ENCODE measurements at regions not wholly inside any gene's neighbourhood (a gene's known extent, or its start where the extent isn't known, plus 50 kb on each side); places are given as distances from the start of the nearest gene placed in this dataset.

DNA sequence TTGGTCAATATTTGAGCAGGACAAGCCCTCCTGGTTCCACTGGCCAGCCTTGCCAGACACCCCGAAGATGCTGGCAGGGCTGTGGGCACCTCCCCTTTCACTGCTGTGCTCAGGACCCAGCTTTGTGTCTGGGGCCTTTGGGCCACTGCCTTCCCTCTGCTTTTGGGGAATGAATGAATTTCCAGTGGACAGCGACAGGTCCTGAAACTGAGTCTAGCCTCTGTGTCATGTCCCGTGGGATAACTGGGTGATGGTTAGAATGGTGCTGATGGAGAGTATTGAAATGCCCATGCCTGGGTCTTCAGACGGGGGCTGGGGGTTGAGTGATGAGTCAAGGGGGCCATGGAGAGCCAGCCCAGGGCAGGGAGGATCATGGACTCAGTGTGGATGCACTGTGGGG lies 135.8 kb downstream of the FOXL1 start:
- Mint-ChIP-seq H3K27me3 (ENCODE audit: low read depth) (peaks cover 16% of the 10 kb centered on the region), H3K4me1 (ENCODE audit: low read depth) (no peaks in the 10 kb centered on the region), H3K36me3 (ENCODE audit: insufficient read depth in 2 of 2) (no peaks in the 10 kb centered on the region), H3K4me3 (no peak overlapping the region), H3K27ac (no peak overlapping the region), H3K9me3 (no peaks in the 10 kb centered on the region)
- DNase-seq (no peak), ATAC-seq (replicated peaks in 1 of 2) (no peak)

DNA sequence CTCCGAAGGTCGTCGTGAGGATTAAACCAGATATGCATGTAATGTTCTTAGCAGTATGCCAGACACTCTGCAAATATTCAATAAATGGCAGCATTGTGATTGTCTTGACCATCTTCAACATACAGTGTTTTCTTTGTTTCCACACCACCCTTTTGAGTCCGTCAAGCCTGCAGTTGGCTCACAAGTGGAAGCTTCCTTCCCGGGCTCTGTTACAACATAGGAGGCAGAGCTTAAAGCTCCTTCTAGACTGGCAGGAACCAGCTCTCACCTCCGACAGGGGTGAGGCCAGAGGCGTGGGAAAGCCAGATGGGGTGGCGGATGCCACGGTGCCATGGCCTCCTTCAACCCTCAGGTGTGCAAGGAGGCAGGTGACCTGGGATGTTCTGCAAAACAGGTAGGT lies 138.3 kb downstream of the FOXL1 start:
- Mint-ChIP-seq H3K4me3 (no peak overlapping the region), H3K9me3 (no peaks in the 10 kb centered on the region), H3K27me3 (ENCODE audit: low read depth) (peaks cover 22% of the 10 kb centered on the region), H3K36me3 (ENCODE audit: insufficient read depth in 2 of 2) (no peaks in the 10 kb centered on the region), H3K4me1 (ENCODE audit: low read depth) (no peaks in the 10 kb centered on the region), H3K27ac (no peak overlapping the region)
- DNase-seq (no peak), ATAC-seq (replicated peaks in 1 of 2) (no peak)

DNA sequence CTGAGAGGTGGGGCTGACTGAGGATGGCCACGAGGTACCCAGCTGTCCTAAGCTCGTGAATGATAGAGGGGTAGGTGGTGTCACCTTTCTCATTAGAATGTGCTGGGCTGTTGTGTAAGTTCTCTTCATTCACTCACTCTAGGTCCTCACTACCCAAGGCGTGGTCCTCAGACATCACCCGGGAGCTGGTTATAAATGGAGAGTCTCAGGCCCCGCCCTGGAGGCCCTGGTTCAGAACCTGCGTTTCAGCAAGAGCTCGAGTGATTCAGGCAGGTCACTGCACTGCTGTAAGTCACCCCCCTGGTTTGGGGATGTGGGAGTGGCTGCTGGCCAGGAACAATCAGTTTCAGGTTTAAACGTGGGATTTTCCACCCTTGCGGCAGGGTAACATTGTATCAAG lies 139.8 kb downstream of the FOXL1 start:
- Mint-ChIP-seq H3K4me3 (no peak overlapping the region), H3K36me3 (ENCODE audit: insufficient read depth in 2 of 2) (no peaks in the 10 kb centered on the region), H3K27me3 (ENCODE audit: low read depth) (peaks cover 22% of the 10 kb centered on the region), H3K27ac (no peak overlapping the region), H3K9me3 (no peaks in the 10 kb centered on the region), H3K4me1 (ENCODE audit: low read depth) (no peaks in the 10 kb centered on the region)
- ATAC-seq (replicated peaks in 1 of 2): peak in 1 of 2 donors; percentile 52
- no peak for DNase-seq

DNA sequence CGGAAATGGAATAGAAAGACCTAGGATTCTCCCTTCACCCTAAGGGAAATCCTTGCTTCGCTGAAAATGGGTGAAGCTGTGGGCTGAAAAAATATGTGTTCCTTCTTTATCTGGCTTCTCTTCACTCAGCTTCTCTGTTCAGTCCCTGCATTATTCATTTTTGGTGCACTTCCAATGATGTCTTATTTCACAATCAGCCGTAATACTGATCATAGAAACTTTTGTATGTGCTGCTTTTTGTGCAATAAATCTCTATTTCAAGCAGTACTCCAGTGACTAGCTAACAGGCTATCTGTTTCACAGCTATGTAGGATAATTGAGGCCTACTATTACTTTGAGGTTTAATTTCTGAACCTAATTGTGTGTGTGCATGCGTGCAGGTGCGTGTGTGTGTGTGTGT lies 144.6 kb downstream of the FOXL1 start:
- Mint-ChIP-seq H3K4me1 (ENCODE audit: low read depth) (no peaks in the 10 kb centered on the region), H3K27me3 (ENCODE audit: low read depth) (peaks cover 12% of the 10 kb centered on the region), H3K9me3 (no peaks in the 10 kb centered on the region), H3K4me3 (no peak overlapping the region), H3K36me3 (ENCODE audit: insufficient read depth in 2 of 2) (no peaks in the 10 kb centered on the region), H3K27ac (no peak overlapping the region)
- ATAC-seq (replicated peaks in 1 of 2) (no peak), DNase-seq (no peak)

GRCh38 chr16:86723689-86724088 lies 145.3 kb downstream of the FOXL1 start:
- H3K27ac Mint-ChIP-seq: no peak overlapping the region
- DNase-seq: no peak
- H3K27me3 Mint-ChIP-seq (ENCODE audit: low read depth): peaks cover 15% of the 10 kb centered on the region
- H3K9me3 Mint-ChIP-seq: no peaks in the 10 kb centered on the region
- ATAC-seq (replicated peaks in 1 of 2): no peak
- H3K4me1 Mint-ChIP-seq (ENCODE audit: low read depth): no peaks in the 10 kb centered on the region
- no peaks in the 10 kb centered on the region for H3K36me3 Mint-ChIP-seq (ENCODE audit: insufficient read depth in 2 of 2)
- H3K4me3 Mint-ChIP-seq: no peak overlapping the region

DNA sequence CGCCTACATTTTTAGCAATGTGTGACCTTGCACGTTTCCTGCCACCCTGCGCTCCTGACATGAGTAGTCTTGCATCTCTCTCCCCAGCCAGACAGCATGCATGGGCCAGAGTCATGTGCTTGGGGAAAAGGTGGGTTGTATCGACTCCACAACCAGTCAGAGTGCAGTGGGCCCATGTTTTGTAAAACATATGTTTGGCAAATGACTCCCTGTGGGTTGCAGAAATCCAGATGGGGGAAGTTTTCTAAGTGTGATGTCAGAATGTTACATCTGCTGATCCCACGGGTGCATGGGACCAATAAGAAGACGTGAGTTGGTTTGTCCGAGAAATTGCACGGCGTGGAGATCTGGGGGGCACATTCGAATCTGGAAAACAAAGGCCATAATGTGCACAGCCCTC lies 147.1 kb downstream of the FOXL1 start:
- H3K4me1 Mint-ChIP-seq (ENCODE audit: low read depth): no peaks in the 10 kb centered on the region
- no peak overlapping the region for H3K27ac Mint-ChIP-seq
- no peak for ATAC-seq (replicated peaks in 1 of 2)
- no peaks in the 10 kb centered on the region for H3K9me3 Mint-ChIP-seq
- no peaks in the 10 kb centered on the region for H3K36me3 Mint-ChIP-seq (ENCODE audit: insufficient read depth in 2 of 2)
- DNase-seq: no peak
- H3K27me3 Mint-ChIP-seq (ENCODE audit: low read depth): peaks cover 17% of the 10 kb centered on the region
- H3K4me3 Mint-ChIP-seq: no peak overlapping the region

DNA sequence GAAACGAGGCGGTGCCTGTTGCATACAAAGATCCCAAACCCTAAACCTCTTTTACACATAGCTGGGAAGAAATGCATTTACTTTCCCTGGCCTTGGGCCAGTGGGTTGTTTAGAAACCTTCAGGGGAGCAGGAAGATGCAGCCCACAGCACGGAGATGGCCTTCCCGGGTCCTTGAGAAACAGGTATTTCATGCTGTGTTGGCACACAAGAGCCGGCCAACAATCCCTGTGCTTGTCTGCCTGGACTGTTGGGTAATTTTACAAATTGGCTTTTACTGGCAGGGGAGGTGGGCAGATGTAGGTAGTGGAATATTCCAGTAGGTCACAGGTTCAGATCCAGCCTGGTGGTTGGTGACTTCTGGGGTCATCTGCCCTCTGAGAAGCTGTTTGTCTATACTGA lies 148.0 kb downstream of the FOXL1 start:
- Mint-ChIP-seq H3K4me1 (ENCODE audit: low read depth) (no peaks in the 10 kb centered on the region), H3K36me3 (ENCODE audit: insufficient read depth in 2 of 2) (no peaks in the 10 kb centered on the region), H3K27me3 (ENCODE audit: low read depth) (peaks cover 18% of the 10 kb centered on the region), H3K9me3 (no peaks in the 10 kb centered on the region), H3K27ac (no peak overlapping the region), H3K4me3 (no peak overlapping the region)
- ATAC-seq (replicated peaks in 1 of 2) (no peak), DNase-seq (no peak)

- no peaks in the 10 kb centered on the region for H3K4me1 Mint-ChIP-seq (ENCODE audit: low read depth)
- H3K4me3 Mint-ChIP-seq: no peak overlapping the region
- no peak overlapping the region for H3K27ac Mint-ChIP-seq
- peaks cover 22% of the 10 kb centered on the region for H3K27me3 Mint-ChIP-seq (ENCODE audit: low read depth)
- ATAC-seq (replicated peaks in 1 of 2) (no peak), DNase-seq (no peak)
- no peaks in the 10 kb centered on the region for H3K9me3 Mint-ChIP-seq
- no peaks in the 10 kb centered on the region for H3K36me3 Mint-ChIP-seq (ENCODE audit: insufficient read depth in 2 of 2)
These were observed 148.8 kb downstream of the FOXL1 start for GRCh38 chr16:86727131-86727530.

- Mint-ChIP-seq H3K27me3 (ENCODE audit: low read depth) (peaks cover 27% of the 10 kb centered on the region), H3K36me3 (ENCODE audit: insufficient read depth in 2 of 2) (no peaks in the 10 kb centered on the region), H3K4me3 (no peak overlapping the region), H3K4me1 (ENCODE audit: low read depth) (no peaks in the 10 kb centered on the region), H3K9me3 (no peaks in the 10 kb centered on the region), H3K27ac (no peak overlapping the region)
- ATAC-seq (replicated peaks in 1 of 2): no peak
- DNase-seq: no peak
These were observed 149.3 kb downstream of the FOXL1 start for GRCh38 chr16:86727632-86728031.

DNA sequence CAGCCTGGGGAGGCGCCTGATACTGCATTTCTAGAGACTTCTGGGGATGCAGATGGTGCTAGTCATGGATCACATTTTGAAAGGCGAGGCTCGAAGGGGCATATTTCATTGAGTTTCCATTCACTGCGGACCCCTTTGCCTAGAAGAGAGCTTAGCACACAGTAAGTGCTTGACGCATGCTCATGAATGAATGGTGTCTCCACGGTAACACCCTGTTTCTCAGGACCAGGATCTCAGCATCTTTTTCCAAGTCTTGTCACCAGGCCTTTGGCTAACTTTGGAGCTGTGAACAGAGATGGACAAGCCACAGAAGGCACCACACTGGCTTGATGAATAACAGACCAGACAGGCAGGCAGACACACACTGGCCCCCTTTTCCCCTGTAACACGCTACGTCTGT lies 151.3 kb downstream of the FOXL1 start:
- Mint-ChIP-seq H3K9me3 (no peaks in the 10 kb centered on the region), H3K36me3 (ENCODE audit: insufficient read depth in 2 of 2) (no peaks in the 10 kb centered on the region), H3K4me3 (no peak overlapping the region), H3K4me1 (ENCODE audit: low read depth) (no peaks in the 10 kb centered on the region), H3K27ac (no peak overlapping the region), H3K27me3 (ENCODE audit: low read depth) (peaks cover 42% of the 10 kb centered on the region)
- ATAC-seq (replicated peaks in 1 of 2) (no peak), DNase-seq (no peak)

- no peak overlapping the region for H3K4me3 Mint-ChIP-seq
- ATAC-seq (replicated peaks in 1 of 2) (no peak), DNase-seq (no peak)
- no peaks in the 10 kb centered on the region for H3K36me3 Mint-ChIP-seq (ENCODE audit: insufficient read depth in 2 of 2)
- no peaks in the 10 kb centered on the region for H3K4me1 Mint-ChIP-seq (ENCODE audit: low read depth)
- H3K27ac Mint-ChIP-seq: no peak overlapping the region
- peaks cover 44% of the 10 kb centered on the region for H3K27me3 Mint-ChIP-seq (ENCODE audit: low read depth)
- no peaks in the 10 kb centered on the region for H3K9me3 Mint-ChIP-seq
These were observed 151.7 kb downstream of the FOXL1 start for GRCh38 chr16:86730086-86730485.

- H3K4me1 Mint-ChIP-seq (ENCODE audit: low read depth): no peaks in the 10 kb centered on the region
- ATAC-seq (replicated peaks in 1 of 2): no peak
- no peak for DNase-seq
- H3K36me3 Mint-ChIP-seq (ENCODE audit: insufficient read depth in 2 of 2): no peaks in the 10 kb centered on the region
- H3K9me3 Mint-ChIP-seq: no peaks in the 10 kb centered on the region
- H3K27ac Mint-ChIP-seq: no peak overlapping the region
- no peak overlapping the region for H3K4me3 Mint-ChIP-seq
- peaks cover 44% of the 10 kb centered on the region for H3K27me3 Mint-ChIP-seq (ENCODE audit: low read depth)
These were observed 152.2 kb downstream of the FOXL1 start for GRCh38 chr16:86730597-86730996.

GRCh38 chr16:86732621-86733295 lies 154.4 kb downstream of the FOXL1 start:
- Mint-ChIP-seq H3K27ac (no peak overlapping the region), H3K4me1 (ENCODE audit: low read depth) (no peaks in the 10 kb centered on the region), H3K27me3 (ENCODE audit: low read depth) (peaks cover 40% of the 10 kb centered on the region), H3K9me3 (no peaks in the 10 kb centered on the region), H3K36me3 (ENCODE audit: insufficient read depth in 2 of 2) (no peaks in the 10 kb centered on the region), H3K4me3 (no peak overlapping the region)
- ATAC-seq (replicated peaks in 1 of 2) (no peak), DNase-seq (no peak)

DNA sequence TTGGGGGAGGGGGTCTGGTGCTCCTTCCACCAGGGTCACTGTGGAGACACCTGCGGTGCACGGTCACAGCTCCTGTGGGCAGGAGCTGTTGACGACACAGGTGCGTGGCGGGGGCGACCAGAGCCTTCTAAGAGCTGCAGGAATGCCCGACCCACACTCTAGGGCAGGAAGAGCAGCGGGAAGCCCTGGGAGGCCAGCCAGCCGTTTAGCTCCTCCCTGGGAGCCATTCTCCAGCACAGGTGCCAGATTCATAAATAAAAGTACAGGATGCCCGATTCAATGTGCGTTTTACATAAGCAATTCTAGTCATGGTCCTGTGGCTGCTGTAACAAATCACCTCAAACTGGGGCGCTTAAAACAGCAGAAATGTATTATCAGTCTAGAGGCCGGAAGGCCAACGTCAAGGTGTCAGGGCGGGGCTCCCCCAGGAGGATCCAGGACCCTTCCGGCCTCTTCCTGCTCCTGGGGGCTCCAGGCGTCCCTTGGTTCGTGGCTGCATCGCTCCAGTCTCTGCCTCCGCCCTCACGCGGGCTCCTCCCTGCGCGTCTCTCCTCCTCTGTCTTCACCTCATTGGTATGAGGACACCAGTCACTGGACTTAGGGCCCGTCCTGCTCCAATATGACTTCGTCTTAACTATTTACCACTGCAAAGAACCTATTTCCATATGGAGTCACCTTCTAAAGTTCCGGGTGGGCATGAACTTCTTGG lies 155.4 kb downstream of the FOXL1 start:
- Mint-ChIP-seq H3K27ac (no peak overlapping the region), H3K36me3 (ENCODE audit: insufficient read depth in 2 of 2) (no peaks in the 10 kb centered on the region), H3K9me3 (no peaks in the 10 kb centered on the region), H3K4me1 (ENCODE audit: low read depth) (no peaks in the 10 kb centered on the region), H3K27me3 (ENCODE audit: low read depth) (peaks cover 40% of the 10 kb centered on the region), H3K4me3 (no peak overlapping the region)
- no peak for ATAC-seq (replicated peaks in 1 of 2)
- no peak for DNase-seq

All from activated T-cell treated with anti-CD3 and anti-CD28 coated beads, Interleukin-2, amount 50 U/mL, for 72 hours (primary cell).